ENCODE measurements at regions not wholly inside any gene's neighbourhood (a gene's known extent, or its start where the extent isn't known, plus 50 kb on each side); places are given as distances from the start of the nearest gene placed in this dataset.

GRCh38 chr2:103868396-103868795 is 985.5 kb upstream of the POU3F3 start:
- no peak for TF ChIP-seq CREB1 (IDR thresholded peaks at IDR 0.05; ENCODE audit: low read depth)
- TF ChIP-seq TAF1 (IDR thresholded peaks at IDR 0.05; ENCODE audit: low read depth): no peak
- no peak for TF ChIP-seq FOXM1 (IDR thresholded peaks at IDR 0.05; ENCODE audit: borderline replicate concordance, low read depth)
- no peak for TF ChIP-seq EGR1 (IDR thresholded peaks at IDR 0.05)
- TF ChIP-seq MAX (IDR thresholded peaks at IDR 0.05): no peak
- TF ChIP-seq CEBPB (IDR thresholded peaks at IDR 0.05): no peak
- no peak for TF ChIP-seq RAD21 (IDR thresholded peaks at IDR 0.05; ENCODE audit: low read depth)
- TF ChIP-seq USF1 (IDR thresholded peaks at IDR 0.05): no peak
- peak; percentile 33; the same call in 1 of the 2 replicates for TF ChIP-seq EP300 (IDR thresholded peaks at IDR 0.05; ENCODE audit: borderline replicate concordance)
- TF ChIP-seq NFIC (IDR thresholded peaks at IDR 0.05): no peak
- no peak for TF ChIP-seq REST (IDR thresholded peaks at IDR 0.05; ENCODE audit: low read depth)
- TF ChIP-seq ZBTB7A (IDR thresholded peaks at IDR 0.05; ENCODE audit: low read depth): no peak
- TF ChIP-seq YY1 (IDR thresholded peaks at IDR 0.05; ENCODE audit: low read depth): no peak
